K562 (cell line): ENCODE measurements at regions not wholly inside any gene's neighbourhood (a gene's known extent, or its start where the extent isn't known, plus 50 kb on each side); places are given as distances from the start of the nearest gene placed in this dataset.
A peak's percentile ranks its signal among the peaks of the same experiment; 100 is the strongest.

ENCODE experiments used
- ATAC-seq: fragments of 200-7000 bp; cut with Tn5 transposase; 3 replicates; pipeline ENCODE4 v1.9.1; 2020; ENCODE audit warnings: moderate library complexity
- BruUV-seq: library from RNA; stranded (reverse); fragments of 400-500 nt; replicated peaks from 2 replicates; lab custom pipeline; 2021; lab: Mats Ljungman, UMichigan
- CTCF ChIA-PET: fragments of 300-600 bp; formaldehyde crosslinking; extraction: SDS; loops from one replicate; lab custom pipeline; 2021; ENCODE audit warnings: low intra/inter-chr PET ratio; lab: Yijun Ruan, JAX
- POLR2A ChIA-PET: fragments of 300-600, 350-650 bp; sonication (Branson Sonifier 250); formaldehyde crosslinking; extraction: SDS; loops from one replicate; lab custom pipeline; 2021; ENCODE audit warnings: antibody characterized with exemption, inconsistent platforms; lab: Yijun Ruan, JAX
- DNase-seq, 4 experiments: peaks; one replicate each; pipeline versions ENCODE4 v3.0.0 to v3.0.0-alpha.2; 2011 to 2018; ENCODE audit warnings: low spot score in 3 of 4, mixed read lengths in 3 of 4; ENCODE audit errors: extremely low read depth in 1 of 4
- FAIRE-seq: peaks from 2 replicates; lab custom pipeline; 2011; peaks lifted over from hg19 to GRCh38; lab: Jason Lieb, UNC
- H2AFZ ChIP-seq: 2 replicates; pipeline ENCODE4 v1.6.0; 2011; ENCODE audit warnings: low read depth, low read length, control low read depth, inconsistent platforms
- H3K27ac ChIP-seq: fragments of 200-600 bp; 3 replicates; pipeline ENCODE4 v1.8.0; 2011; ENCODE audit warnings: low read depth, mild to moderate bottlenecking, control low read depth, inconsistent platforms, low read length, moderate library complexity, mixed read lengths; ENCODE audit errors: extremely low read depth
- H3K27me3 ChIP-seq, 2 experiments: fragments of 300-600 bp in 1 of 2; 2 replicates in 1 of 2; 3 replicates in 1 of 2; pipeline versions ENCODE4 v1.6.0 to v1.8.0; 2011; ENCODE audit warnings: inconsistent platforms in 2 of 2, low read length in 2 of 2, mild to moderate bottlenecking in 1 of 2, mixed read lengths in 1 of 2, moderate library complexity in 1 of 2; ENCODE audit not compliant: control insufficient read depth in 2 of 2, insufficient read depth in 2 of 2
- H3K36me3 ChIP-seq: fragments of 300-600 bp; 3 replicates; pipeline ENCODE4 v1.8.0; 2011; ENCODE audit warnings: mild to moderate bottlenecking, low read length, inconsistent platforms; ENCODE audit not compliant: control insufficient read depth, insufficient read depth
- H3K4me1 ChIP-seq, 2 experiments: fragments of 200-600 bp in 1 of 2; replicated peaks in 1 of 2; 2 replicates in 1 of 2; 3 replicates in 1 of 2; pipeline versions ENCODE4 v1.5.1 to v1.8.0; 2011; ENCODE audit warnings: inconsistent platforms in 2 of 2, low read length in 2 of 2, mild to moderate bottlenecking in 1 of 2, mixed read lengths in 1 of 2, moderate library complexity in 1 of 2; ENCODE audit not compliant: control insufficient read depth in 2 of 2, insufficient read depth in 2 of 2
- H3K4me2 ChIP-seq: 2 replicates; pipeline ENCODE4 v1.6.1; 2011; ENCODE audit warnings: low read length, control low read depth, inconsistent platforms, mixed read lengths; ENCODE audit not compliant: insufficient read depth
- H3K4me3 ChIP-seq: fragments of 200-600 bp; sonication (generic), shearing (Covaris generic); 2 replicates; pipeline ENCODE4 v1.5.1; 2016; ENCODE audit warnings: control low read depth, inconsistent platforms
- H3K79me2 ChIP-seq: fragments of 200-600 bp; 3 replicates; pipeline ENCODE4 v1.8.0; 2011; ENCODE audit warnings: low read length, inconsistent platforms; ENCODE audit not compliant: control insufficient read depth, insufficient read depth
- H3K9ac ChIP-seq, 2 experiments: 2 replicates each; pipeline versions ENCODE4 v1.6.0 to v1.6.1; 2011; ENCODE audit warnings: low read depth in 2 of 2, low read length in 2 of 2, control low read depth in 1 of 2, inconsistent platforms in 1 of 2, mild to moderate bottlenecking in 1 of 2, mixed read lengths in 1 of 2; ENCODE audit not compliant: insufficient read depth in 1 of 2
- H3K9me1 ChIP-seq: one replicate; pipeline ENCODE4 v1.6.0; 2011; ENCODE audit warnings: inconsistent platforms, mild to moderate bottlenecking, low read length, moderate library complexity; ENCODE audit not compliant: control insufficient read depth, insufficient read depth
- H3K9me3 ChIP-seq: replicated peaks from 2 replicates; pipeline ENCODE4 v1.5.1; 2011; ENCODE audit warnings: low read depth, low read length, inconsistent platforms; ENCODE audit not compliant: control insufficient read depth, insufficient read depth
- H4K20me1 ChIP-seq: replicated peaks from 2 replicates; pipeline ENCODE4 v1.6.1; 2011; ENCODE audit warnings: low read length, inconsistent platforms, mixed read lengths; ENCODE audit not compliant: control insufficient read depth, insufficient read depth
- BCOR ChIP-seq: fragments of 450-650 bp; IDR thresholded peaks from 2 replicates; pipeline ENCODE4 v1.6.1; 2016
- BDP1 ChIP-seq: IDR thresholded peaks from 3 replicates; pipeline ENCODE4 v1.6.1; 2011; ENCODE audit not compliant: insufficient read length, insufficient read depth
- DACH1 ChIP-seq: fragments of 450-650 bp; IDR thresholded peaks from 2 replicates; pipeline ENCODE4 v1.6.1; 2018; ENCODE audit not compliant: partially characterized antibody
- ETS2 ChIP-seq: IDR thresholded peaks from 2 replicates; pipeline ENCODE4 v1.6.1; 2016; ENCODE audit warnings: borderline replicate concordance, missing genetic modification characterization, mild to moderate bottlenecking, moderate library complexity, missing compliant biosample characterization; ENCODE audit not compliant: poor library complexity, severe bottlenecking
- GTF2E2 ChIP-seq: fragments of 200-800 bp; sonication (Bioruptor generic); IDR thresholded peaks from 2 replicates; pipeline ENCODE4 v1.6.1; 2016; ENCODE audit warnings: missing genetic modification characterization, missing compliant biosample characterization
- KLF10 ChIP-seq: fragments of 250-450 bp; sonication (Bioruptor Pico); IDR thresholded peaks from 2 replicates; pipeline ENCODE4 v1.6.1; 2021; ENCODE audit warnings: matching md5 sums
- KLF13 ChIP-seq: fragments of 450-650 bp; IDR thresholded peaks from 2 replicates; pipeline ENCODE4 v1.6.1; 2016; ENCODE audit warnings: missing genetic modification characterization, low read depth, mild to moderate bottlenecking, missing compliant biosample characterization, moderate library complexity, borderline replicate concordance
- MBD1 ChIP-seq: fragments of 250-450 bp; sonication (Bioruptor Pico); IDR thresholded peaks from 2 replicates; pipeline ENCODE4 v1.8.0; 2022; ENCODE audit warnings: inconsistent platforms
- NR0B1 ChIP-seq: fragments of 450-650 bp; IDR thresholded peaks from one replicate; pipeline ENCODE4 v1.6.1; 2018; ENCODE audit warnings: mild to moderate bottlenecking, moderate library complexity; ENCODE audit not compliant: partially characterized antibody
- RAD21 ChIP-seq, 2 experiments: fragments of 250-450 bp in 1 of 2; fragments of 450-650 bp in 1 of 2; sonication (Bioruptor Pico) in 1 of 2; formaldehyde crosslinking in 1 of 2; IDR thresholded peaks in 1 of 2; conservative IDR thresholded peaks in 1 of 2; 2 replicates each; pipeline versions ENCODE4 v1.4.0 to v1.8.0; 2020 to 2022; ENCODE audit warnings: mild to moderate bottlenecking in 2 of 2, moderate library complexity in 1 of 2
- RBM22 ChIP-seq: fragments of 200-400 bp; formaldehyde crosslinking; IDR thresholded peaks from 2 replicates; pipeline ENCODE4 v1.6.1; 2018; ENCODE audit warnings: low read length, low read depth; ENCODE audit not compliant: poor library complexity, severe bottlenecking
- SETDB1 ChIP-seq: IDR thresholded peaks from one replicate; pipeline ENCODE4 v1.6.1; 2012; ENCODE audit warnings: low read length, control low read depth, inconsistent platforms
- SRF ChIP-seq, 2 experiments: fragments of 250-450, 450-650 bp in 1 of 2; sonication (Bioruptor Pico) in 1 of 2; sonication (generic) in 1 of 2; formaldehyde crosslinking; IDR thresholded peaks; 2 replicates each; pipeline versions ENCODE4 v1.5.0 to v1.5.1; 2020 to 2022; ENCODE audit warnings: mild to moderate bottlenecking in 1 of 2, missing genetic modification reagents in 1 of 2
- USF2 ChIP-seq: sonication (generic); formaldehyde crosslinking; IDR thresholded peaks from 2 replicates; pipeline ENCODE4 v1.5.0; 2020; ENCODE audit warnings: missing genetic modification reagents
- ZFP30 ChIP-seq: fragments of 250-450 bp; sonication (Bioruptor Pico); IDR thresholded peaks from 2 replicates; pipeline ENCODE4 v1.8.0; 2022; ENCODE audit warnings: moderate library complexity, mild to moderate bottlenecking, inconsistent platforms, borderline replicate concordance
- ZNF311 ChIP-seq: fragments of 250-450 bp; sonication (Bioruptor Pico); IDR thresholded peaks from 2 replicates; pipeline ENCODE4 v1.4.0; 2020; ENCODE audit warnings: mild to moderate bottlenecking, moderate library complexity
- ZNF584 ChIP-seq: fragments of 200-800 bp; sonication (Bioruptor generic); IDR thresholded peaks from 2 replicates; pipeline ENCODE4 v1.6.1; 2016; ENCODE audit warnings: low read depth, mild to moderate bottlenecking, missing genetic modification characterization, missing compliant biosample characterization
- WGBS: fragments of 100-300 bp; shearing (Covaris generic); methylation state at CpG from one replicate; pipeline ENCODE4 v1.1.6; 2016; ENCODE audit warnings: low coverage, mixed read lengths; ENCODE audit not compliant: insufficient coverage; ENCODE audit errors: missing lambda C conversion rate; 5-methylcytosine and 5-hydroxymethylcytosine counted together
- in situ Hi-C: fragments of 300-500 bp; cut with MboI; formaldehyde crosslinking; loops from 4 replicates; pipeline ENCODE4 v1.15.0; 2018; ENCODE audit warnings: inconsistent platforms, mixed read lengths
- intact Hi-C: fragments of 100-400 bp; cut with micrococcal nuclease; formaldehyde crosslinking; loops from 2 replicates; pipeline ENCODE4 v1.14.2; 2022

GRCh38 chr3:155995525-155996370 is 124.6 kb upstream of the KCNAB1 start (continued):
- TF ChIP-seq RAD21 (CRISPR knock-in tag; conservative IDR thresholded peaks at IDR 0.05 in 1 of 2, IDR thresholded peaks at IDR 0.05 in 1 of 2): peak; percentile 71 to 83
- TF ChIP-seq DACH1: no peak
- no peak for TF ChIP-seq SETDB1
- 0 out of 4 replicates have a peak, but pooled peaks of 1 of the 2 experiments have one; percentile 53 for TF ChIP-seq SRF (CRISPR knock-in tag; IDR thresholded peaks at IDR 0.05)
- TF ChIP-seq BCOR: no peak
- TF ChIP-seq KLF13 (tag): no peak
- TF ChIP-seq MBD1: no peak
- no peak for TF ChIP-seq KLF10
- no peak for TF ChIP-seq GTF2E2 (tag)

GRCh38 chr3:155996882-155997281 is 123.5 kb upstream of the KCNAB1 start:
- H3K79me2 ChIP-seq: no peaks in the 10 kb centered on the region
- BruUV-seq: no TSS peak
- TF ChIP-seq RBM22 (no peak), USF2 (CRISPR knock-in tag) (no peak), BDP1 (no peak), ZNF311 (CRISPR knock-in tag) (no peak), ZNF584 (CRISPR knock-in tag) (no peak), NR0B1 (no peak), ZFP30 (CRISPR knock-in tag) (no peak), ETS2 (tag) (no peak)
- no peaks in the 10 kb centered on the region for H3K36me3 ChIP-seq
- in situ Hi-C loops: no loop called here
- peaks cover 7 to 12% of the 10 kb centered on the region in 2 experiments; a peak in 3 of 5 replicates for H3K27me3 ChIP-seq
- no peak overlapping the region for H3K4me2 ChIP-seq
- no peak overlapping the region for H3K9ac ChIP-seq
- H3K9me3 ChIP-seq: no peaks in the 10 kb centered on the region; the same call in 1 of the 2 replicates
- H4K20me1 ChIP-seq: no peaks in the 10 kb centered on the region
- no peak overlapping the region for H3K4me3 ChIP-seq
- ATAC-seq (no peak), DNase-seq (no peak), FAIRE-seq (no peak)
- POLR2A ChIA-PET: no interaction called here
- no peaks in the 10 kb centered on the region for H3K4me1 ChIP-seq
- intact Hi-C loops: loop anchor here (5.0 to 10.0 kb wide), 4 partner anchors 45 to 1140 kb away; no protein-coding TSS in a partner anchor
- no peak overlapping the region for H3K27ac ChIP-seq
- no peak overlapping the region for H2AFZ ChIP-seq
- CTCF ChIA-PET: no interaction called here
- H3K9me1 ChIP-seq: no peaks in the 10 kb centered on the region
- WGBS: 3% methylated on average over 3 of the region's 3 CpGs
